Mesothelial cell of epicardium (in vitro differentiated cells): ENCODE measurements at regions not wholly inside any gene's neighbourhood (a gene's known extent, or its start where the extent isn't known, plus 50 kb on each side); places are given as distances from the start of the nearest gene placed in this dataset.

Experiments used
- DNase-seq, 2 experiments: peaks; one replicate each; pipeline ENCODE4 v3.0.0; 2021; ENCODE audit warnings: low spot score in 2 of 2; ENCODE audit not compliant: unreplicated experiment in 2 of 2
- H3K27ac Mint-ChIP-seq: 2 replicates; pipeline ENCODE4 v1.8.0; 2021; ENCODE audit warnings: mixed read lengths
- H3K27me3 Mint-ChIP-seq: 2 replicates; pipeline ENCODE4 v1.8.0; 2021; ENCODE audit warnings: low read depth, mixed read lengths
- H3K36me3 Mint-ChIP-seq: 2 replicates; pipeline ENCODE4 v1.8.0; 2021; ENCODE audit warnings: mixed read lengths
- H3K4me1 Mint-ChIP-seq: 2 replicates; pipeline ENCODE4 v1.8.0; 2021; ENCODE audit warnings: mixed read lengths
- H3K4me3 Mint-ChIP-seq: 2 replicates; pipeline ENCODE4 v1.8.0; 2021; ENCODE audit warnings: mild to moderate bottlenecking, moderate library complexity, mixed read lengths
- H3K9me3 Mint-ChIP-seq: 2 replicates; pipeline ENCODE4 v1.8.0; 2021; ENCODE audit warnings: mixed read lengths
- TF ChIP-seq, protein P1 (sequence below): fragments of 200-600 bp; sonication (generic); IDR thresholded peaks from one replicate; pipeline ENCODE4 v1.5.0; 2021; ENCODE audit warnings: antibody characterized with exemption; ENCODE audit not compliant: unreplicated experiment

DNA sequence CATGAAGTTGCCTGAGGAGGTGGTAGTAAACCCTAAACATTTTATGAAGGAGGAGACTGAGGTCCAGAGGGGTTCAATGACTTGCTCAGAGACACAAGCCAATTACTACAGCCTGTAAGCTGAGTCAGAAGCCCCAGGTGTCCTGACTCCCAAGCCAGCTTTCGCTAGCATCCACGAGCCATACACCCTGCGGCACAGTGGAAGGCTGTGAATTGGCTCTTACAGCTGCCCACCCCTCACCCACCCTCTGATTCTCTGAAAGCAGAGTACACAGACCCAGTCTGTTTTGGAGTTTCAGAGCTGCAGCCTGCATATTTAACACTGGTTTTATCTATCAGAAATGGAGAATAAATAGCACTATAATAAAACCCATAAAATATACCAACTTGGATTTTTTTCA, 253.4 kb downstream of the IGSF11 start:
- Mint-ChIP-seq H3K9me3 (no peaks in the 10 kb centered on the region), H3K27me3 (no peaks in the 10 kb centered on the region), H3K4me1 (no peaks in the 10 kb centered on the region), H3K4me3 (no peak overlapping the region), H3K36me3 (no peaks in the 10 kb centered on the region), H3K27ac (no peak overlapping the region)
- TF ChIP-seq, protein P1, sequence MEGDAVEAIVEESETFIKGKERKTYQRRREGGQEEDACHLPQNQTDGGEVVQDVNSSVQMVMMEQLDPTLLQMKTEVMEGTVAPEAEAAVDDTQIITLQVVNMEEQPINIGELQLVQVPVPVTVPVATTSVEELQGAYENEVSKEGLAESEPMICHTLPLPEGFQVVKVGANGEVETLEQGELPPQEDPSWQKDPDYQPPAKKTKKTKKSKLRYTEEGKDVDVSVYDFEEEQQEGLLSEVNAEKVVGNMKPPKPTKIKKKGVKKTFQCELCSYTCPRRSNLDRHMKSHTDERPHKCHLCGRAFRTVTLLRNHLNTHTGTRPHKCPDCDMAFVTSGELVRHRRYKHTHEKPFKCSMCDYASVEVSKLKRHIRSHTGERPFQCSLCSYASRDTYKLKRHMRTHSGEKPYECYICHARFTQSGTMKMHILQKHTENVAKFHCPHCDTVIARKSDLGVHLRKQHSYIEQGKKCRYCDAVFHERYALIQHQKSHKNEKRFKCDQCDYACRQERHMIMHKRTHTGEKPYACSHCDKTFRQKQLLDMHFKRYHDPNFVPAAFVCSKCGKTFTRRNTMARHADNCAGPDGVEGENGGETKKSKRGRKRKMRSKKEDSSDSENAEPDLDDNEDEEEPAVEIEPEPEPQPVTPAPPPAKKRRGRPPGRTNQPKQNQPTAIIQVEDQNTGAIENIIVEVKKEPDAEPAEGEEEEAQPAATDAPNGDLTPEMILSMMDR: no peak
- no peak for DNase-seq

DNA sequence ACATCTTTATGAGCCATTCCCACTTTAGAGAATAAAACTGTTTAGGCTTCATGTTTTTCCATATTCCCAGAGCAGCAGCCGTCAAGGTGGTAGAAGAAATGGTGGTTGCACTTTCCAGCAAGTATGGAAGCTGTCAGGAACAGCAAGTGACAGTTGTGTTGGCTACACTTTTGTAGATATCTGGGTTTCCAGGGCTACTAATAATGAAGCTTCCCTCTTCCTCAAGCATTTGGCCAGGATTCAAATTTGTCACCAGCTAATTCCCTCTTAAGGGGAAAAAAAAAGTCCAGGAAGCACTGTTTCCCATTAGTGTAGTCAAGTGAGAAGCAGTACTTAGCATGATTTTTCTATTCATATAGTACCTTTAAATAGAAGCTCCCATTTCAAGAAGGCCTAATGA, 252.8 kb downstream of the IGSF11 start:
- Mint-ChIP-seq H3K27me3 (no peaks in the 10 kb centered on the region), H3K36me3 (no peaks in the 10 kb centered on the region), H3K4me3 (no peak overlapping the region), H3K27ac (no peak overlapping the region), H3K9me3 (no peaks in the 10 kb centered on the region), H3K4me1 (no peaks in the 10 kb centered on the region)
- TF ChIP-seq, protein P1: no peak
- DNase-seq: no peak

- DNase-seq: no peak
- H3K27me3 Mint-ChIP-seq: no peaks in the 10 kb centered on the region
- H3K36me3 Mint-ChIP-seq: no peaks in the 10 kb centered on the region
- TF ChIP-seq, protein P1: no peak
- no peaks in the 10 kb centered on the region for H3K9me3 Mint-ChIP-seq
- H3K27ac Mint-ChIP-seq: no peak overlapping the region
- no peaks in the 10 kb centered on the region for H3K4me1 Mint-ChIP-seq
- no peak overlapping the region for H3K4me3 Mint-ChIP-seq
These were observed 251.9 kb downstream of the IGSF11 start for GRCh38 chr3:118782755-118783202.

DNA sequence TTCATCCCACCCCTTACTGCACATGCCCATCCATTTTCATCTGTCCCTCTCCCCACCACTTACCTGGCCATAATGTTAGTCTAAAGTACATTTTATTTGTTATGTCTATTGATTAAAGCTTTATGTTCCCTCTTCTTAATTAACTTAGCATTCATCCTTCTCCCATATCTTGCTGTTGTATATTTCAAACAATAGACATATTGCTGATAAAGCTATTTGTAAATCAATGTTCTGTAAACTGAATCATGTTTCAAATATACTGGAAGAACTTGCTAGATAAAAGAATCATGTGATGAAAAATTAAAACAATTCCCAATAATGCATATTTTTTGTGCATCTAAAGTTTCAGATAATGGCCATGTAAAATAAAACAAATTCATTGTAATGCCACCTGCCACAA, 249.2 kb downstream of the IGSF11 start:
- Mint-ChIP-seq H3K27me3 (no peaks in the 10 kb centered on the region), H3K27ac (no peak overlapping the region), H3K4me1 (no peaks in the 10 kb centered on the region), H3K36me3 (no peaks in the 10 kb centered on the region), H3K4me3 (no peak overlapping the region), H3K9me3 (no peaks in the 10 kb centered on the region)
- DNase-seq: no peak
- TF ChIP-seq, protein P1: no peak

DNA sequence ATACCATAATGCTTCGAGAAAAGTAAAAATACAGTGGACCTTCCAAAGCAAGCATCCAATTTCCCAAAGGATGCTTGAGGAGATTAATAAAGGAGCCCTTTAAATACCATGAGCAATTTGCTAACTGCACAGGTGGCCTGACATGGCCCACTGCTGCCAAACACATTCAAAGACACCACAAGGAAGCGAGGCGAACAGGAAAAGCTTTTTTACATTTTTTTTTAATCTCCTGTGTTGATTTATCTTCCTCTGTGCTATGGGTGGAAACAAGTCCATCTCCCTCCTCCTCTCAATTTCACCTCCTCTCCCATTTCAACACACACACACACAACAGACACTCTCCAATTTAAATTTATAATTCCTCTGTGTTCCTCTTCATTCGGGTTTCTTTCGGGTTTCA, 243.4 kb downstream of the IGSF11 start:
- no peak overlapping the region for H3K27ac Mint-ChIP-seq
- DNase-seq: no peak
- H3K9me3 Mint-ChIP-seq: no peaks in the 10 kb centered on the region
- TF ChIP-seq, protein P1: no peak
- H3K36me3 Mint-ChIP-seq: no peaks in the 10 kb centered on the region
- no peak overlapping the region for H3K4me3 Mint-ChIP-seq
- no peaks in the 10 kb centered on the region for H3K27me3 Mint-ChIP-seq
- peaks cover 9% of the 10 kb centered on the region for H3K4me1 Mint-ChIP-seq

DNA sequence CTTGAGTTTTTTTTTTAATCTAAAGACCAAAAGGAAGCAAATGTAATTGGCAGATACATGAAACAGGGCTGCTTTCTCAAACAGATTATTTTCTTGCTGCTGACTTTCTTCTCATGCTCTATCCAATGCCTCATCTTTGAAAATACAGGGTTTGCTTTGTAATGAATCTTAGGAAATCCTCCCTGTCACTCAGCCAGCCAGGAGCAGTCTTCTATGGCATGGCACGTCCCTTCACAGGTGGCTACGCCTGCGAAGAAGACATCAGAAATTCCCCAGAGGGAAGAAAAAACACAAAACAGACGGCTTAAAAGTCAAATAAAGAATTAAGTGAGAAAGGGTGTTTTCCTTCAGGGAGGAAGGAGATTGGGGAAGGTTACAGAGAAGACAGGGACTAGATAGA, 242.5 kb downstream of the IGSF11 start:
- TF ChIP-seq, protein P1: no peak
- Mint-ChIP-seq H3K4me3 (no peak overlapping the region), H3K4me1 (peaks cover 9% of the 10 kb centered on the region), H3K9me3 (no peaks in the 10 kb centered on the region), H3K36me3 (no peaks in the 10 kb centered on the region), H3K27me3 (no peaks in the 10 kb centered on the region), H3K27ac (no peak overlapping the region)
- DNase-seq: no peak
